ENCODE measurements at regions not wholly inside any gene's neighbourhood (a gene's known extent, or its start where the extent isn't known, plus 50 kb on each side); places are given as distances from the start of the nearest gene placed in this dataset.

GRCh38 chr16:63682844-63683243 lies 1439.0 kb downstream of the CDH11 start:
- H3K36me3 ChIP-seq (ENCODE audit: insufficient read depth, low read length), result no peaks in the 10 kb centered on the region
- H3K4me3 ChIP-seq (ENCODE audit: low read length), result no peak overlapping the region
- H3K9me2 ChIP-seq (ENCODE audit: insufficient read depth, low read length), result no peaks in the 10 kb centered on the region
- H3F3A ChIP-seq (ENCODE audit: insufficient read depth, low read length, poor library complexity, severe bottlenecking), result no peaks in the 10 kb centered on the region
- no peak overlapping the region for H2AFZ ChIP-seq (ENCODE audit: low read depth, low read length)
- TF ChIP-seq EP300 (conservative IDR thresholded peaks at IDR 0.05; ENCODE audit: poor library complexity, severe bottlenecking) (no peak), CTCF (IDR thresholded peaks at IDR 0.05; ENCODE audit: poor library complexity, severe bottlenecking) (no peak), RAD21 (conservative IDR thresholded peaks at IDR 0.05) (no peak), TAF1 (IDR thresholded peaks at IDR 0.05; ENCODE audit: low read depth) (no peak), MXI1 (conservative IDR thresholded peaks at IDR 0.05; ENCODE audit: poor library complexity, severe bottlenecking) (no peak), SMC3 (conservative IDR thresholded peaks at IDR 0.05; ENCODE audit: poor library complexity) (no peak), REST (IDR thresholded peaks at IDR 0.05; ENCODE audit: borderline replicate concordance) (no peak), EZH2 (IDR thresholded peaks at IDR 0.05; ENCODE audit: borderline replicate concordance, insufficient read depth, low read length, poor library complexity, severe bottlenecking) (no peak), POLR2AphosphoS5 (IDR thresholded peaks at IDR 0.05) (no peak)
- no peaks in the 10 kb centered on the region for H4K20me1 ChIP-seq (ENCODE audit: insufficient read depth)
- H3K9ac ChIP-seq (ENCODE audit: low read length), result no peak overlapping the region
- no peak overlapping the region for H3K4me2 ChIP-seq (ENCODE audit: low read length)
- H3K79me2 ChIP-seq (replicated peaks; ENCODE audit: insufficient read depth, low read length), result no peaks in the 10 kb centered on the region
- H3K27me3 ChIP-seq (ENCODE audit: insufficient read depth, low read depth, low read length), result no peaks in the 10 kb centered on the region
- H3K9me3 ChIP-seq (ENCODE audit: low read length), result no peaks in the 10 kb centered on the region
- H3K27ac ChIP-seq (ENCODE audit: low read length), result no peak overlapping the region

- Histone ChIP-seq H2AFZ (ENCODE audit: low read depth, low read length) (no peak overlapping the region), H3K36me3 (ENCODE audit: insufficient read depth, low read length) (no peaks in the 10 kb centered on the region), H3K27me3 (ENCODE audit: insufficient read depth, low read depth, low read length) (no peaks in the 10 kb centered on the region), H3K9me3 (ENCODE audit: low read length) (no peaks in the 10 kb centered on the region), H3K4me3 (ENCODE audit: low read length) (no peak overlapping the region), H4K20me1 (ENCODE audit: insufficient read depth) (no peaks in the 10 kb centered on the region), H3K79me2 (replicated peaks; ENCODE audit: insufficient read depth, low read length) (no peaks in the 10 kb centered on the region), H3K9ac (ENCODE audit: low read length) (no peak overlapping the region), H3K27ac (ENCODE audit: low read length) (no peak overlapping the region), H3K4me2 (ENCODE audit: low read length) (no peak overlapping the region), H3F3A (ENCODE audit: insufficient read depth, low read length, poor library complexity, severe bottlenecking) (no peaks in the 10 kb centered on the region), H3K9me2 (ENCODE audit: insufficient read depth, low read length) (no peaks in the 10 kb centered on the region)
- TF ChIP-seq CTCF (IDR thresholded peaks at IDR 0.05; ENCODE audit: poor library complexity, severe bottlenecking) (no peak), TAF1 (IDR thresholded peaks at IDR 0.05; ENCODE audit: low read depth) (no peak), EP300 (conservative IDR thresholded peaks at IDR 0.05; ENCODE audit: poor library complexity, severe bottlenecking) (no peak)
These were observed 1449.4 kb downstream of the CDH11 start for GRCh38 chr16:63672493-63672892.
